Hepatic stellate cell (primary cell): ENCODE measurements at regions not wholly inside any gene's neighbourhood (a gene's known extent, or its start where the extent isn't known, plus 50 kb on each side); places are given as distances from the start of the nearest gene placed in this dataset.
A peak's percentile ranks its signal among the peaks of the same experiment; 100 is the strongest.

Experiments used
- DNase-seq: peaks from one replicate; pipeline ENCODE4 v3.0.0; 2011; ENCODE audit warnings: low spot score

DNA sequence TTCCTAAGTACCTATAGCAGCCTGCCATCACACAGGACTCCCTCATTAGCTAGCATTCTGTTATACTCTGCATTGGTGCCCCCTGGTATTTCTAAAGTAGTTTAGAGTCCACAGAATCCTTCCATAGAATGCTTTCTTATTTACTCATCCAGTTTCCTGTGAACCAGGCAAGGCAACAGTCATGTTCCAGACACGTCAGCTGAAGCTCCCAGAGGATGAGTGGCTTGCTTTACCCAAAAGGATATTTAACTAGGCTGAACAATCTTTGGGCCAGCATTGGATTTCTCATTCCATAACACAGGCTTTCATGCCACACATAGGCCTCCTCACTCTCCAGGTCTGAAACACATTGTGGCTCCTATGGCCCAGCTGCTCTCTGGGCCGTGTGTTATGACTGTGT, 203.8 kb upstream of the MAP3K7 start:
- DNase-seq = peak; percentile 4

GRCh38 chr6:90790058-90790457, 203.2 kb upstream of the MAP3K7 start:
- DNase-seq = no peak

GRCh38 chr6:90788781-90789180, 201.9 kb upstream of the MAP3K7 start:
- no peak for DNase-seq

- no peak for DNase-seq
Measured at GRCh38 chr6:90787446-90787845, 200.6 kb upstream of the MAP3K7 start.

DNA sequence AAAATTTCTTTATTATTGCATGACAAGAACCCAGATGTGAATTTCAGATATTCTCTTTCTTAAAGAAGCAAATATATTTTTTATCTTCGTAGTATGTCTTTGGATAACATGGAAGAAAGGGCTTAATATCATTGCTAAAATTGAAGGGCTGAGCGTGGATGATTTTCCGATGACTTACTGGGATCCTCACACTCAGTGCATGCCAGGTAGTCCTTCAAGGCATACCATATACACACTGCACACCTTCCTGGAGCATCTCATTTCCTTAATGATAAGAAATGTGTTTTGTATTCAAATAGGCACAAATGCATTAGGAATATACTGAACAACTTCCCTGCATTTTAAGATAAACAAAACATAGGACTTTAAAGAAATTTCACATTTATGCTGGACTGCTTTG, 193.9 kb upstream of the MAP3K7 start:
- DNase-seq = no peak

- DNase-seq = no peak
Measured at GRCh38 chr6:90780141-90780540, 193.3 kb upstream of the MAP3K7 start.

- DNase-seq = no peak
Measured at GRCh38 chr6:90778417-90779203, 191.7 kb upstream of the MAP3K7 start.

DNA sequence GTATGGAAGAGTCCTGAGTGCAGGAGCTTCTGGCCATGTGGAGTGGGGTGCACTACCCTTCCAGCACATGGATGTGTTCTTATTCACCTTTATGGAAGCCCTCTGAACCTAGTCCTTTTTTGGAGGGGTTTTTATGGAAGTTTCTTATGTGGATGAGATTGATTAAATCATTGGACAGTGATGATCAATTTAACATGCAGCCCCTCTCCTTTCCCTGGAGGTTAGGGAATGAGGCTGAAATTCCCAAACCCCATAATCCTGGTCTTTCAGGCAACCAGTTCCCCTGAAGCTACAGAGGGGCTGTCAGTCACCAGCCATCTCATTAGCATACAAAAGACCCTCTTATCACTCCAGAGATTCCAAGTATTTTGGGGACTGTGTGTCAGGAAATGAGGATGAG, 183.9 kb upstream of the MAP3K7 start:
- DNase-seq = no peak

GRCh38 chr6:90765895-90766294, 179.0 kb upstream of the MAP3K7 start:
- DNase-seq = no peak

DNA sequence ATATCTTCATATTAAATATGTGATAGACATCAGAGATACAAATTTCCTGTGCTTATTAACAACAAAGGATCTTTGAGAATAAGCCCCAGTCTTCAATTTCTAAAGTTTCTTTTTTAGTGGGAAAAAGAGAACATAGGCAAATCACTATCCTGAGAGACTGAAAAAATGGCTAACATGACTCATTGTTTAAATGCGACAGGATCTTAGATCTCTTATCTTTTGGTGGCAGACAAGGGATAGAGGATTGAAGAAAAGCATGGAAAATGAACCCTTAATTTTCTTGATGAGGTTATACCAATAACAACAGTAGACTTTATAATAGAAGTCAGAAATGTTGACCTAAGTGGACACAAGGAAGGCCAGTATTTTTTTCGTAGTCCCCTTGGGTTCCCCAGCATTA, 178.6 kb upstream of the MAP3K7 start:
- DNase-seq = no peak

DNA sequence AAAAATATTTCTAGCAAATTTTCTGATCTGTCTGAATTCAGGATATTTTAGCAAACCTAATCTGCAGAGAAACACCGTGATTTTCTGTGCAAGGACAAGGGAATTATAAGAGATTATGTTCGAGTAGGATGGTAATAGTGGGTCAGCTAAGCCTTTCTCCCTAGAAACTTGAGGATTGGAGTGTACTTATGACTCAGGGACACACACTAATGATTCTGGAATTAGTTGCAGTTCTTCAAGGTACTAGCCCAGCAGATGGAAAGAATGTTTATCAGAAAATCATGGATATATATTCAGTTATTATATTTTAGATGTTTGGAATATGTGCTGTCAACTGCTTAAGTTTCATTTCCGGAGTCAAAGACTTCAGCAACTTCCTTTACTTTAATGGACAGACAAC, 177.1 kb upstream of the MAP3K7 start:
- no peak for DNase-seq

DNA sequence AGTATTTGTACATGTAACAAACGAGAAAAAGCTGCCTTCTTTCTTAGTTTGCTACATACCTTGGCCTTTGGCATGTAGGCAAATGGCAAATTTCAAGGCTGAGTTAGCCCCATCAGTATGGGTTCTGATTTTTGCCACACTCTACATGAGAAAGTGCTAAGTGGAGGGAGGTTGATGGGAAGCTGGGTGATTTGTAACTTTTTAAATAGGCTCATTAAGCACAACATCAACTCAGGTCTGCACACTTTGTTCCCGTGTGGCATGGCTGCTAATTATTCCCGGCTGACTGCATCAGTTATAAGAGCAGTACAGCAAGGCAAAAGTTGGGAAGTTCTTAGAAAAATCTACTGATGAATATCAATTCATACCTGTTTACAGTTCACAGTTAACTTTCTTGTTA, 172.8 kb upstream of the MAP3K7 start:
- no peak for DNase-seq

DNA sequence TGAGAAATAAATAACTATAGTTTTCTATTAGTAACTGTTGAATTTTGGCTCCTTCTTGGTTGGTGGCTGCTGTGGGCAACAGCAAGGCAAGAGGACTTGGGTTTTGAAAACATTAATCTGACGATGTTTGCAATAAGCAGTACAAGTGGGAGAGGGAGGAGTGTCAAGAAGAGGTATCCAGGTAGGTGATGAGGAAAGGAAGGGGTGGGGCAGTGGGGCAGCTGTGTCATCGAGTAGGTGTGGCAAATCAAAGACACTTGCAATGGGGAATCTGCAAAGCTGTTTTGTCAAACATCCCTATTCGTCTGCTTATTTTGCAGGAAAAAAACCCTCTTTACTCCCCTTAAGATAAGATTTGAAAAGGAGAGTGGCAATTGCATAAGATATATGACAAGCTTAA, 171.9 kb upstream of the MAP3K7 start:
- no peak for DNase-seq

DNA sequence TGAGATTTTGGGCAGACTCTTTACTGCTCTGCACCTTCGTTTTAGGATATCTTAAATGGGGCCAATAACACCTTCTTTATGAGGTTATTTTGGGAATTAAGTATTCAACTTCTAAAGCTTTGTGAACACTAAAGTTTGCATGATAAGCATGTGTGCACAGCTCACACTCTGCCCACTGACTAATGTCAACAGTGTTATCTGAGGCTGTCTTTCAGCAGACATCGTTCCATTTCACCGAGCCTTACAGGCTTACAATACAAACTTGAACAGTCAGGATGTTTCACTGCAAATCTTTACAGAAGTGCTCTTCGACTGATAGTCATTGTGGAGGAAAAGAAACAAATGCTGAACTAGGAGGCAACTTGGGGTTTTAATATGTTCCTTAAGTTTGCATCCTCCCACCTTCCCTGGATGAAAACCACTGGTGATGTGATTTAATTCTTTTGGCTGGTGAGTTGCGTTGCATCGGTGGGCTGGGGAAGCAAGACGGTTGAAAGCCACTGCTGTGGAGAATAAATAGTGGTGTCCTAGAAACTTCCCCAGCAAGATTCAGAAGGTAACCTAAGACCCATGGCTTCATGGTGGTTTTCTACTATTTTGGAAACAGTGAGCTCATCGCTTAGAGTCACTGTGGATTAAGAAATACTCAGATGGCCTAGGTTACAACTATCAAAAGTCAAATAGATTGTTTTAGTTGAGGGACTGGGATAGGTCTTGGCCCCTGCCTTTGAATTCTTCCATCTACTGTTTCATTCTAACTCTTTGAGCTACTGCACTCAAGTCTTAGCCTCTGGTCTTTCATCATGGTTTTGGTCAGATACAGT, 167.2 kb upstream of the MAP3K7 start:
- no peak for DNase-seq

- no peak for DNase-seq
Measured at GRCh38 chr6:90739802-90740201, 152.9 kb upstream of the MAP3K7 start.

DNA sequence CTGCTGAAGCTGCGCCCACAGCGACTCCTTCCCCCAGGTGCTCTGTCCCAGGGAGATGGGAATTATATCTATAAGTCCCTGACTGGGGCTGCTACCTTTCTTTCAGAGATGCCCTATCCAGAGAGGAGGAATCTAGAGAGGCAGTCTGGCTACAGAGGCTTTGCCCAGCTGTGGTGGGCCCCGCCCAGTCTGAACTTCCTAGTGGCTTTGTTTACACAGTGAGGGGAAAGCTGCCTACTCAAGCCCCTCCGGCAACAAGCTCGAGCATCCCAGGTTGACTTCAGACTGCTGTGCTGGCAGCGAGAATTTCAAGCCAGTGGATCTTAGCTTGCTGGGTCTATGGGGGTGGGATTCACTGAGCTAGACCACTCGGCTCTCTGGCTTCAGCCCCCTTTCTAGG, 152.5 kb upstream of the MAP3K7 start:
- DNase-seq = no peak

DNA sequence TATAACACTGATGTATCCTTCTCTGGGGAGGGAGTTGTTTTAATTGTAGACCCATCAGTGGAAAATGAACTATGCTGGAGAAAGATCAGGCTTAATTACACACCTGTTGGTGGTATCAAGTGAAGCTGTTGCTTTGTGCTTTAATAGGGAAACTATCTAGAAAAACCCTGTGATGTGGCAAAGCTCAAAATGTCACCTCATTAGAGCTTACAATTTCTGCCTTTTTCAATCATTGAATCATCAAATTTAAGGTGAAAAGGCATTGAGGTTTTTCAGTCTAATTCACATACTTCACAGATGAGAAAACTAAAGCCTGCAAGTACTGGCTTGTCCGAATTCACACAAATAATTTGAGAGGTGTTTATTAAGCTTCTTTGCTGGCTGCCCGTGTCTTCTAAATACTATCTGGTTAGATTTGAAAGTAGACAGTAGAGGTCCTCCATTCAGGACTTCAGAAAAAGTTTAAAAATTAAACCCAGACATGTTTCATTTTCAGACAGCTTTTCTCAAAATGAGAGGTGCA, 143.3 kb upstream of the MAP3K7 start:
- DNase-seq = no peak

- no peak for DNase-seq
Measured at GRCh38 chr6:90729057-90729456, 142.2 kb upstream of the MAP3K7 start.

DNA sequence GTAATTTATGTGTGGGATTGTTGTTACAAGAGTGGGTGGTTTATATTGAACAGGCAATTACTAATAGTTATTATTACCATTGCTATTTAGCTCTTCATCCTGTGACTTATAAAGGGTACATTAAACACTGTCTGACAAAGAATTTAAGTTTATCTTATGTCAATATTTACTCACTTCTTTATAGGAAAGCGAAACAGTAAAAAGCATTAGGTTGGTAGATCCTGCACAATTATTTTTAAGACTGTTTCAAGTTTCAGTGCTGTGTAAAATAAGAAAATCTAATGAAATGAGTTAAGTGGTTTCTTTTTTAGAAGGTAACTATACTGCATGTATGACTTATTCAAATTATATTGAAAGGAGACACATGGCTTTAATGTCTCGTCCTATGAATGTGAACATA, 135.8 kb upstream of the MAP3K7 start:
- no peak for DNase-seq

DNA sequence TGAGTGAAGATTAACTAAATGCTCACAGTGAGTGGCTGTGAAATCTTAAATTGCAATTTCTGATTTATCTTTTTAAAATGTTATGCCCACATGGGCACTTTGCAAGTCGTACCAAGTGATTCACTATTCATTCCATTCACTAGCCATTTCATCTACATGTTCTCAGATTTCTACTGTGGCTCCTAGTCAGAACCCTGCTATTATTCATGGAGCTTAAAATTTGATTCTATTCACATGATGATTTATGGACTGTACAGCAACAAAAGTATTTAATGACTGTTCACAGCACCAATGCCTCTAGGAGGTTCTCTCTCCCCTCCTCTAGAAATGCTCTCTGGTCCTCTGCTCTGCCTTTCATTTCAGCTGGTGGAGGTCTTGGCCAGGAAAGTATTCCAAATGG, 133.5 kb upstream of the MAP3K7 start:
- DNase-seq = no peak

- no peak for DNase-seq
Measured at GRCh38 chr6:90719321-90720195, 132.7 kb upstream of the MAP3K7 start.

GRCh38 chr6:90716376-90716775, 129.5 kb upstream of the MAP3K7 start:
- DNase-seq = no peak
